Liver (tissue), 8 donors: ENCODE measurements at regions not wholly inside any gene's neighbourhood (a gene's known extent, or its start where the extent isn't known, plus 50 kb on each side); places are given as distances from the start of the nearest gene placed in this dataset.

Experiments
- DNase-seq: peaks from one replicate; pipeline ENCODE4 v3.0.0-alpha.2; 2017; ENCODE audit warnings: low spot score
- H3K27ac ChIP-seq, 2 donors: one replicate each; pipeline ENCODE4 v1.7.0; 2013; ENCODE audit warnings: inconsistent platforms in 2 of 2, low read length in 2 of 2, control low read depth in 1 of 2, low read depth in 1 of 2, mild to moderate bottlenecking in 1 of 2
- H3K27me3 ChIP-seq, 4 donors: one replicate each; pipeline versions ENCODE4 v1.6.1 to v1.7.0; 2013; ENCODE audit warnings: low read length in 3 of 4, inconsistent platforms in 1 of 4, mild to moderate bottlenecking in 1 of 4, moderate library complexity in 1 of 4; ENCODE audit not compliant: control insufficient read depth in 4 of 4, insufficient read depth in 4 of 4
- H3K36me3 ChIP-seq, 4 donors: one replicate each; pipeline versions ENCODE4 v1.6.1 to v1.7.0; 2013; ENCODE audit warnings: low read length in 3 of 4, mild to moderate bottlenecking in 3 of 4, low read depth in 1 of 4, moderate library complexity in 1 of 4; ENCODE audit not compliant: control insufficient read depth in 4 of 4, insufficient read depth in 3 of 4
- H3K4me1 ChIP-seq, 4 donors: one replicate each; pipeline versions ENCODE4 v1.6.1 to v1.7.0; 2013; ENCODE audit warnings: low read length in 3 of 4, mild to moderate bottlenecking in 3 of 4, moderate library complexity in 1 of 4; ENCODE audit not compliant: control insufficient read depth in 4 of 4, insufficient read depth in 4 of 4
- H3K4me3 ChIP-seq, 3 donors: one replicate each; pipeline versions ENCODE4 v1.6.1 to v1.7.0; 2013; ENCODE audit warnings: low read length in 3 of 3, control low read depth in 1 of 3, low read depth in 1 of 3, mild to moderate bottlenecking in 1 of 3
- H3K9ac ChIP-seq, 2 donors: one replicate each; pipeline ENCODE4 v1.7.0; 2013; ENCODE audit warnings: low read length in 2 of 2, mild to moderate bottlenecking in 2 of 2, moderate library complexity in 2 of 2, control low read depth in 1 of 2, low read depth in 1 of 2
- H3K9me3 ChIP-seq, 4 donors: one replicate each; pipeline versions ENCODE4 v1.6.1 to v1.7.0; 2013; ENCODE audit warnings: low read length in 3 of 4; ENCODE audit not compliant: control insufficient read depth in 4 of 4
- EGR1 ChIP-seq, 2 donors: IDR thresholded peaks; 2 replicates each; pipeline ENCODE4 v1.6.1; 2016 to 2018; ENCODE audit warnings: antibody characterized with exemption in 2 of 2, low read depth in 2 of 2
- FOXA1 ChIP-seq: IDR thresholded peaks from 2 replicates; pipeline ENCODE4 v1.6.1; 2016; ENCODE audit warnings: antibody characterized with exemption
- FOXA2 ChIP-seq: IDR thresholded peaks from 2 replicates; pipeline ENCODE4 v1.6.1; 2016; ENCODE audit warnings: antibody characterized with exemption
- GABPA ChIP-seq, 2 donors: IDR thresholded peaks in 1 of 2; conservative IDR thresholded peaks in 1 of 2; 2 replicates each; pipeline ENCODE4 v1.6.1; 2016; ENCODE audit warnings: antibody characterized with exemption in 2 of 2, mild to moderate bottlenecking in 1 of 2, moderate library complexity in 1 of 2
- HNF4A ChIP-seq, 2 donors: conservative IDR thresholded peaks; 2 replicates each; pipeline ENCODE4 v1.6.1; 2016; ENCODE audit warnings: antibody characterized with exemption in 2 of 2, mild to moderate bottlenecking in 2 of 2
- HNF4G ChIP-seq: IDR thresholded peaks from 2 replicates; pipeline ENCODE4 v1.6.1; 2016; ENCODE audit warnings: antibody characterized with exemption
- NR2F2 ChIP-seq: IDR thresholded peaks from 2 replicates; pipeline ENCODE4 v1.6.1; 2016; ENCODE audit warnings: antibody characterized with exemption
- RAD21 ChIP-seq, 2 donors: IDR thresholded peaks; 2 replicates each; pipeline ENCODE4 v1.6.1; 2016; ENCODE audit warnings: antibody characterized with exemption in 2 of 2, mild to moderate bottlenecking in 2 of 2
- SP1 ChIP-seq: IDR thresholded peaks from 2 replicates; pipeline ENCODE4 v1.6.1; 2018; ENCODE audit warnings: antibody characterized with exemption, mild to moderate bottlenecking
- TAF1 ChIP-seq: conservative IDR thresholded peaks from 2 replicates; pipeline ENCODE4 v1.6.1; 2016; ENCODE audit warnings: antibody characterized with exemption, mild to moderate bottlenecking
- YY1 ChIP-seq: IDR thresholded peaks from 2 replicates; pipeline ENCODE4 v1.6.1; 2016; ENCODE audit warnings: antibody characterized with exemption, mild to moderate bottlenecking
- WGBS: extraction: QIAGEN DNeasy Blood & Tissue Kit; methylation state at CpG from one replicate; pipeline ENCODE4 v1.1.7; 2013; 5-methylcytosine and 5-hydroxymethylcytosine counted together
- TF ChIP-seq, protein P1 (sequence below): fragments of 150-350 bp; IDR thresholded peaks from 2 replicates; pipeline ENCODE4 v1.5.1; 2017; ENCODE audit warnings: improper control_type of control experiment, low read depth, low read length; ENCODE audit not compliant: missing input control
- TF ChIP-seq, protein P2 (sequence below): IDR thresholded peaks from 2 replicates; pipeline ENCODE4 v1.6.1; 2016; ENCODE audit warnings: antibody characterized with exemption
- TF ChIP-seq, protein P3 (sequence below): IDR thresholded peaks from 2 replicates; pipeline ENCODE4 v1.6.1; 2016; ENCODE audit warnings: antibody characterized with exemption
- TF ChIP-seq, protein P4 (sequence below): IDR thresholded peaks from 2 replicates; pipeline ENCODE4 v1.6.1; 2016; ENCODE audit warnings: antibody characterized with exemption
- TF ChIP-seq, protein P5 (sequence below): IDR thresholded peaks from 2 replicates; pipeline ENCODE4 v1.6.1; 2016; ENCODE audit warnings: antibody characterized with exemption, mild to moderate bottlenecking
- donor health status: healthy.
- donor health status: healthy.
- donor health status: healthy.
- donor health status: healthy.
- donor health status: healthy.

DNA sequence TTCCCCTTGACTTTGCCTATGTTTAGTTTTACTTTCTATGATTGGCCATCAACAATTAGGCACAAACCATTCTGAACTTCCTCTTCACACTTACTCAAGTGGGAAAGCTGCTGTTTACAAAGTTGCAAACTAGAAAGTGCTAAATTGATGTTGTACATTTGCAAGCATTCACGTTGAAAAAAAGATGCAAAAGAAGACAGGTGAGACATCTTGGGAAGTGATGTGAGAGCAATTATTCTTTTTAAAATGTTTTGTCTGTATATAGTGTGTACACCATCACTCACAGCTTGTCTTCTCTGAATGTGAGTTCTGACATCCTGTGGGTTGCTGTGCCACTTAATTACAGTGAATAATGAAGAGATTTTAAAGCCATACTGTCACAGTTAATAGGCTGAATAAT, 874.1 kb upstream of the LRATD1 start:
- Histone ChIP-seq H3K9me3 (no peaks in the 10 kb centered on the region), H3K9ac (no peak overlapping the region), H3K36me3 (no peaks in the 10 kb centered on the region), H3K27me3 (peaks cover 0 to 3% (median 0%) of the 10 kb centered on the region in 4 donors), H3K4me1 (no peaks in the 10 kb centered on the region), H3K4me3 (no peak overlapping the region), H3K27ac (no peak overlapping the region)
- 7% methylated on average over 1 of the region's 1 CpG for WGBS
- DNase-seq = no peak
- TF ChIP-seq RAD21 (IDR thresholded peaks at IDR 0.05) (no peak), FOXA2 (no peak), HNF4G (no peak)
- TF ChIP-seq, protein P1, sequence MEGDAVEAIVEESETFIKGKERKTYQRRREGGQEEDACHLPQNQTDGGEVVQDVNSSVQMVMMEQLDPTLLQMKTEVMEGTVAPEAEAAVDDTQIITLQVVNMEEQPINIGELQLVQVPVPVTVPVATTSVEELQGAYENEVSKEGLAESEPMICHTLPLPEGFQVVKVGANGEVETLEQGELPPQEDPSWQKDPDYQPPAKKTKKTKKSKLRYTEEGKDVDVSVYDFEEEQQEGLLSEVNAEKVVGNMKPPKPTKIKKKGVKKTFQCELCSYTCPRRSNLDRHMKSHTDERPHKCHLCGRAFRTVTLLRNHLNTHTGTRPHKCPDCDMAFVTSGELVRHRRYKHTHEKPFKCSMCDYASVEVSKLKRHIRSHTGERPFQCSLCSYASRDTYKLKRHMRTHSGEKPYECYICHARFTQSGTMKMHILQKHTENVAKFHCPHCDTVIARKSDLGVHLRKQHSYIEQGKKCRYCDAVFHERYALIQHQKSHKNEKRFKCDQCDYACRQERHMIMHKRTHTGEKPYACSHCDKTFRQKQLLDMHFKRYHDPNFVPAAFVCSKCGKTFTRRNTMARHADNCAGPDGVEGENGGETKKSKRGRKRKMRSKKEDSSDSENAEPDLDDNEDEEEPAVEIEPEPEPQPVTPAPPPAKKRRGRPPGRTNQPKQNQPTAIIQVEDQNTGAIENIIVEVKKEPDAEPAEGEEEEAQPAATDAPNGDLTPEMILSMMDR = no peak

DNA sequence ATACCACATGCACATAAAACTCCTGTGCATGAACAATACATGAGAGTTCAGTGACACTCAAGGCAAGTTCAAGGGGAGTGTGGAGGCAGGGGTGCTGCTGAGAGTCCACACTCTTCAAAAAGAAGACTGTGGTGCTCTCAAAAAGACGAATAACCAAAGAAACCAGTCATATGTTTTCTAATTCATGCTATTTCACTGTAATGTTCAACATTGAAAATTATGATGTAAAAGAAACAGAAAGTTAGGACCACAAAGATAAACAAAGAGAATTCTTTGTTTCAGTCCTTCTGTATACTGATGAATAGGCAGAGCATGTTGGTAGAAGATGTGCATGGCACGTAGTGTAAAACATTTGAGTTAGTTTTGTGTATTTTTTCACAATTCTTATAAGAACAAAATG, 864.2 kb upstream of the LRATD1 start:
- Histone ChIP-seq H3K9me3 (no peaks in the 10 kb centered on the region), H3K4me1 (no peaks in the 10 kb centered on the region), H3K4me3 (no peak overlapping the region), H3K27me3 (no peaks in the 10 kb centered on the region), H3K9ac (no peak overlapping the region), H3K27ac (no peak overlapping the region), H3K36me3 (no peaks in the 10 kb centered on the region)
- DNase-seq = no peak
- TF ChIP-seq GABPA (IDR thresholded peaks at IDR 0.05 in 1 of 2, conservative IDR thresholded peaks at IDR 0.05 in 1 of 2) = no peak
- TF ChIP-seq, protein P2, sequence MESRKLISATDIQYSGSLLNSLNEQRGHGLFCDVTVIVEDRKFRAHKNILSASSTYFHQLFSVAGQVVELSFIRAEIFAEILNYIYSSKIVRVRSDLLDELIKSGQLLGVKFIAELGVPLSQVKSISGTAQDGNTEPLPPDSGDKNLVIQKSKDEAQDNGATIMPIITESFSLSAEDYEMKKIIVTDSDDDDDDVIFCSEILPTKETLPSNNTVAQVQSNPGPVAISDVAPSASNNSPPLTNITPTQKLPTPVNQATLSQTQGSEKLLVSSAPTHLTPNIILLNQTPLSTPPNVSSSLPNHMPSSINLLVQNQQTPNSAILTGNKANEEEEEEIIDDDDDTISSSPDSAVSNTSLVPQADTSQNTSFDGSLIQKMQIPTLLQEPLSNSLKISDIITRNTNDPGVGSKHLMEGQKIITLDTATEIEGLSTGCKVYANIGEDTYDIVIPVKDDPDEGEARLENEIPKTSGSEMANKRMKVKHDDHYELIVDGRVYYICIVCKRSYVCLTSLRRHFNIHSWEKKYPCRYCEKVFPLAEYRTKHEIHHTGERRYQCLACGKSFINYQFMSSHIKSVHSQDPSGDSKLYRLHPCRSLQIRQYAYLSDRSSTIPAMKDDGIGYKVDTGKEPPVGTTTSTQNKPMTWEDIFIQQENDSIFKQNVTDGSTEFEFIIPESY = no peak
- TF ChIP-seq SP1 = no peak
- TF ChIP-seq, protein P3, sequence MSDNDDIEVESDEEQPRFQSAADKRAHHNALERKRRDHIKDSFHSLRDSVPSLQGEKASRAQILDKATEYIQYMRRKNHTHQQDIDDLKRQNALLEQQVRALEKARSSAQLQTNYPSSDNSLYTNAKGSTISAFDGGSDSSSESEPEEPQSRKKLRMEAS = no peak
- TF ChIP-seq YY1 = no peak
- no peak for TF ChIP-seq TAF1
- TF ChIP-seq, protein P4, sequence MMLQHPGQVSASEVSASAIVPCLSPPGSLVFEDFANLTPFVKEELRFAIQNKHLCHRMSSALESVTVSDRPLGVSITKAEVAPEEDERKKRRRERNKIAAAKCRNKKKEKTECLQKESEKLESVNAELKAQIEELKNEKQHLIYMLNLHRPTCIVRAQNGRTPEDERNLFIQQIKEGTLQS = no peak
- TF ChIP-seq, protein P5, sequence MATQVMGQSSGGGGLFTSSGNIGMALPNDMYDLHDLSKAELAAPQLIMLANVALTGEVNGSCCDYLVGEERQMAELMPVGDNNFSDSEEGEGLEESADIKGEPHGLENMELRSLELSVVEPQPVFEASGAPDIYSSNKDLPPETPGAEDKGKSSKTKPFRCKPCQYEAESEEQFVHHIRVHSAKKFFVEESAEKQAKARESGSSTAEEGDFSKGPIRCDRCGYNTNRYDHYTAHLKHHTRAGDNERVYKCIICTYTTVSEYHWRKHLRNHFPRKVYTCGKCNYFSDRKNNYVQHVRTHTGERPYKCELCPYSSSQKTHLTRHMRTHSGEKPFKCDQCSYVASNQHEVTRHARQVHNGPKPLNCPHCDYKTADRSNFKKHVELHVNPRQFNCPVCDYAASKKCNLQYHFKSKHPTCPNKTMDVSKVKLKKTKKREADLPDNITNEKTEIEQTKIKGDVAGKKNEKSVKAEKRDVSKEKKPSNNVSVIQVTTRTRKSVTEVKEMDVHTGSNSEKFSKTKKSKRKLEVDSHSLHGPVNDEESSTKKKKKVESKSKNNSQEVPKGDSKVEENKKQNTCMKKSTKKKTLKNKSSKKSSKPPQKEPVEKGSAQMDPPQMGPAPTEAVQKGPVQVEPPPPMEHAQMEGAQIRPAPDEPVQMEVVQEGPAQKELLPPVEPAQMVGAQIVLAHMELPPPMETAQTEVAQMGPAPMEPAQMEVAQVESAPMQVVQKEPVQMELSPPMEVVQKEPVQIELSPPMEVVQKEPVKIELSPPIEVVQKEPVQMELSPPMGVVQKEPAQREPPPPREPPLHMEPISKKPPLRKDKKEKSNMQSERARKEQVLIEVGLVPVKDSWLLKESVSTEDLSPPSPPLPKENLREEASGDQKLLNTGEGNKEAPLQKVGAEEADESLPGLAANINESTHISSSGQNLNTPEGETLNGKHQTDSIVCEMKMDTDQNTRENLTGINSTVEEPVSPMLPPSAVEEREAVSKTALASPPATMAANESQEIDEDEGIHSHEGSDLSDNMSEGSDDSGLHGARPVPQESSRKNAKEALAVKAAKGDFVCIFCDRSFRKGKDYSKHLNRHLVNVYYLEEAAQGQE = no peak
- TF ChIP-seq, protein P1 = no peak
- TF ChIP-seq NR2F2 = no peak
- TF ChIP-seq HNF4A (conservative IDR thresholded peaks at IDR 0.05) = no peak
- TF ChIP-seq EGR1 (IDR thresholded peaks at IDR 0.05; ENCODE audit: low read depth in 2 of 2) = no peak
- TF ChIP-seq FOXA1 = no peak
- TF ChIP-seq RAD21 (IDR thresholded peaks at IDR 0.05) = no peak
- WGBS = 35% methylated on average over 2 of the region's 2 CpGs
